ENCODE measurements at regions not wholly inside any gene's neighbourhood (a gene's known extent, or its start where the extent isn't known, plus 50 kb on each side); places are given as distances from the start of the nearest gene placed in this dataset.

GRCh38 chr14:27013678-27014077 lies 415.8 kb upstream of the NOVA1 start:
- no peak for TF ChIP-seq YY1 (IDR thresholded peaks at IDR 0.05; ENCODE audit: insufficient read depth, insufficient read length)
- no peak for TF ChIP-seq SUZ12 (IDR thresholded peaks at IDR 0.05; ENCODE audit: extremely low read depth, insufficient read depth, insufficient read length)
